H1 (cell line): ENCODE measurements at regions not wholly inside any gene's neighbourhood (a gene's known extent, or its start where the extent isn't known, plus 50 kb on each side); places are given as distances from the start of the nearest gene placed in this dataset.

Experiments
- ATF3 ChIP-seq: IDR thresholded peaks from 2 replicates; pipeline ENCODE4 v1.6.1; 2011; ENCODE audit warnings: low read depth, mild to moderate bottlenecking, low read length; ENCODE audit not compliant: insufficient read depth
- BCL11A ChIP-seq, 2 experiments: IDR thresholded peaks; one replicate each; pipeline ENCODE4 v1.6.1; 2011; ENCODE audit warnings: low read depth in 2 of 2, low read length in 2 of 2, mild to moderate bottlenecking in 2 of 2
- PHF8 ChIP-seq: fragments of 200-600 bp; sonication (generic); conservative IDR thresholded peaks from 2 replicates; pipeline ENCODE4 v1.7.1; 2012; ENCODE audit warnings: low read depth, mild to moderate bottlenecking, inconsistent platforms, low read length, moderate library complexity
- POU5F1 ChIP-seq: IDR thresholded peaks from 2 replicates; pipeline ENCODE4 v1.6.1; 2011; ENCODE audit warnings: low read depth, mild to moderate bottlenecking, low read length, moderate library complexity
- SIX5 ChIP-seq: IDR thresholded peaks from 2 replicates; pipeline ENCODE4 v1.6.1; 2011; ENCODE audit warnings: mild to moderate bottlenecking, low read depth, low read length
- TCF12 ChIP-seq: IDR thresholded peaks from 2 replicates; pipeline ENCODE4 v1.6.1; 2011; ENCODE audit warnings: low read depth, mild to moderate bottlenecking, low read length
- TEAD4 ChIP-seq: IDR thresholded peaks from 2 replicates; pipeline ENCODE4 v1.6.1; 2012; ENCODE audit warnings: low read depth, low read length, inconsistent platforms, mixed read lengths

- no peak for TF ChIP-seq ATF3
- TF ChIP-seq PHF8, result no peak
- no peak for TF ChIP-seq BCL11A (IDR thresholded peaks at IDR 0.05; ENCODE audit: low read depth in 2 of 2, low read length in 2 of 2)
- no peak for TF ChIP-seq TCF12
- no peak for TF ChIP-seq POU5F1
- TF ChIP-seq SIX5, result no peak
- no peak for TF ChIP-seq TEAD4
These were observed 122.4 kb upstream of the LINC00305 start (continued) for GRCh38 chr18:64271246-64271645.
